HuH-7.5 (cell line): ENCODE measurements at regions not wholly inside any gene's neighbourhood (a gene's known extent, or its start where the extent isn't known, plus 50 kb on each side); places are given as distances from the start of the nearest gene placed in this dataset.

Experiments
- DNase-seq: peaks from one replicate; pipeline ENCODE4 v3.0.0; 2011; ENCODE audit warnings: low spot score

DNA sequence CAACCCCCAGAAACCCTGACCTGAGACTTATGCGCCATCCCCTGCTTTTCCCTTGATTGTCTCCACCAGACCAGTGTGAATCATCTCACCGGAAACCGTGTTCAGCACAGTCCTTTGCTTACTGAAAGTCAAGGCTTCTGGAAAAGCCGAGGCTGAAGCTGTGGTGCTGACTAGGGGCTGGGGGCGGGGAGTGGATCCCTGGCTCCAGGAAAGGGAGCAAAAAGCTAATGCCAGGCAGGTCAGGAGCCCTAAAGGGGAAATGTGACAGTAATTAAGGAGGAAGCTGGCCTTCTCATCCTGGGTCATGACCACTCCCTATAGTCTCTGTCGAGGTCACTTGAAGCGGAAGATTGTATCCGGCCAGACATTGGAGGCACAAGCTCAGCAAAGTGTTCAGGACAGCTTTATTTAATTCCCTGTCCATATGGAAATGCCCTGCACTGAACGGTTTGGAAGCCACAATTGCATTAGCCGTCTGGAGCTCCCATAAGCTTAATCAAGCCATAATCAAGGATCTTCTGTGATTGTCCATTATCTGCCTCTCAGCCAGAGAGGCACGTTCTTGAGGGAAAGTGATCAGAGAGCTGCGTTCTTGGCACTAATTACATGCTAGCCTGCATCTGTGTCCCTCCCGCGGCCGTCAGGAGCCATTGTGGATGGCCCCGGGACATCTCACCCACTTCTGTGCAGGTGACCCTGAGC is 403.6 kb downstream of the RRAGC start:
- DNase-seq: no peak

DNA sequence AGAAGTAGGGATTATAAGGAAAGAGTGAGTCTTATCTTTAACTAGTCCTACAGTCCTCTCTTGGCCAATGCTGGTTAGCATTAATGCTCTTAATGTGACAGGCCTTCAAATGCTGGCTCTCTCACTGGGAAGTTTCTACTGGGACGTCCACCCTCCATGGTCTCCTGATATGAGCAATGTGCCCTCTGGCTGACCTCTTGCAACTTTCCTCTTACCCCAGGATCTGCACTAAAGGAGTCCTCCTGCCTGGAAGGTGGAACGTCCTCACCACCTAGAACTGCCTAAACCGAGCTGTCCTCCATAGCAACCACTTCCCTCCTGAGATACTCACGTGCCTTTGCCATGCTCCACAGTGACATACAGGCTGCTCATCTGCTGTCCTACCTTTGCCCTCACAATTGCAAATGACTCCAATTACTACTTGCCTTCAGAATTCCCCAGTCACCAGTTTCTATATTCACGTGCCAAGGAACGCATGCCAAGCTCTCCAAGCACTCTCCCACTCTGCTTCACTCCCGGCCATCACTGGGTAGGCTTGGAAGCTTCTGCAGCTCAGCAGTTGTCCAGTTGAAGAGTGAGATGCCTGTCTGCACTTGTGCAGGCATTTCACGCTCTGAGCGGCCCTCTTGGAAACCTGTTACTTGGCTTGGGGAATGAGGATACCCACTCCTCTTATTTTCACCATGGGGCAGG is 404.7 kb downstream of the RRAGC start:
- no peak for DNase-seq

DNA sequence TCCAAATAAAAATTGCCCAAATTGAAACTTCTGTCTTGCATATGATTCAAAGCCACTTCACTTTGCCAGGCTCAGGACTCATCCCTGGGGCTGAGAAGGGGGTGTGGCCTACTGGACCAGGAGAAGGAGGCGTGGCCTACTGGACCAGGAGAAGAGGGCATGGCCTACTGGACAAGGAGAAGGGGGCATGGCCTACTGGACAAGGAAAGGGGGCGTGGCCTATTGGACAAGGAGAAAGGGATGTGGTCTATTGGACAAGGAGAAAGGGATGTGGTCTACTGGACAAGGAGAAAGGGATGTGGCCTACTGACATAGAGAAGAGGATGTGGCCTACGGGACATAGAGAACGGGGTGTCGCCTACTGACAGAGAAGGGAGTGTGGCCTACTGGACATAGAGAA is 405.3 kb downstream of the RRAGC start:
- no peak for DNase-seq

DNA sequence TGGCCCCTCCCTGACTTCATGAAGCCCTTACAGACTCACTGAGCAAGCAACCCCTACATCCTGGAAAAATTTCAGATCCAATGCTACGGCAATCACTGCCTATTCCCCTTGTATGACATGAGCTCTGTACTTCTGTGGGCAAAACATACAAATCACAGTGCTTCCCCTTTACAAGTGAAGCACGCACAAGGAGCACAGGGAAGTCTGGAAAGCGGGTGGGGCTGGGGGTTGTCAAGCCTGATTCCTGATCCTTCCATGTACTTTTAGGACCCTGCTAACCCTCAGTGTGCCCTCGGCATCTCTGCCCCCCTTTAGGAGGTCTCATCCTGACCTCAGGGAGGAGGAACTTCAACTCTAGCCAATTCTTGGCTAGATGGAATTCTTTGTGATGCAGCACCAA is 405.7 kb upstream of the POU3F1 start:
- DNase-seq: no peak

DNA sequence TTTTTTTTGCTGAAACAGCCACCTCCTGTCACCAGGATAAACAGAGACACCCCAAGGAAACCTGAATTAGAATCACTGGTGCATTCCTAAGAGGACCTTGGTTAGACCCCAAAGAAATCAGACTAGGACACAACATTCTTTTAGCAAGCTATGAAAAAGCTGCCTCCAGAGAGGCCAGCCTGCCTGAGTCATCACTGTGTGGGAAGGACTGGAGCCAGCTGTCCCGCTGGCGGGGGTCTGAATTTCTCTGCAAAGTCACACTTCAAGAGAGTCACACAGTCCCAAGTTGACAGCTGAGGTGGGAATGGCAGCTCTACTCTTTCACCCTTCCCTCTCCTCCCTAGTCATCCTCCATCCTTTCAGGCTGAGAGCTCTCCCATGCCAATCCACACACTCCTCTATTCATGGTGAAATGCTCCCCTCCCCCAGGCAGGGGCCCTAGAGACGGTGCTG is 405.0 kb upstream of the POU3F1 start:
- no peak for DNase-seq

DNA sequence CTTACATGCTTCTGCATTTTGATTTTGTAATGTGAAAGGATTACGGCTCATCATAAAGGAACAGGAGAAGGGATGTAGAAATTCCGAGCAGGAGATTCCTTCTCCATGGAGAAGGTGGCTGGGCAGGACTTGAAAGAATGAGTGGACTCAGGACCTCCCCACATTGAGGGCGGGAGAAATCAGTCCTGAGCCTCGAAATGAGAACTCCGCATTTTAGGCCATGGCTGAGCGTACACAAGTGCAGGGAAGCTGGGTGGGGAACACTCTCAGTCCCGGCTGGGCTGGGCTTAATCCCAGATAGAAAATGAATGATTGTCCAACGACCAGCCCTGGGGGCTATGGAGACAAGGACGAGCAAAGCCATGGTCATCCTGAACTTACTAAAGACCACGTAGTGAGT is 402.3 kb upstream of the POU3F1 start:
- no peak for DNase-seq

DNA sequence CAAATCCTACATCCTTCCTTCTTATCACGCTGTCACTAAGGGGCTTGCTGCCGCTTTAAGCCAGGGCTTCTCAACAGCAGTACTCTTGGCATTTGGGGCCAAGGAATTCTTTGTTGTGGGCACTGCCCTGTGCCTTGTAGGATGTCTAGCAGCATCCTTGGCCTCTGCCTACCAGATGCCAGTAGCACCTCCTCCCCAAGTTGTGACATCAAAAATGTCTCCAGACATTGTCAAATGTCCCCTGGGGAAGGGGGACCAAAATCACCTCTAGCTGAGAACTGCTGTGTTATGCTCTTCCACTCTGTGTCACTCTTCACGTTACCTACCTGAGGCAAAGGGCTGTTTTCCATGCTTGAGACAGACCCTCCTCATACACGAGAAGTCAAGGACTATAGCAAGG is 400.3 kb upstream of the POU3F1 start:
- no peak for DNase-seq

DNA sequence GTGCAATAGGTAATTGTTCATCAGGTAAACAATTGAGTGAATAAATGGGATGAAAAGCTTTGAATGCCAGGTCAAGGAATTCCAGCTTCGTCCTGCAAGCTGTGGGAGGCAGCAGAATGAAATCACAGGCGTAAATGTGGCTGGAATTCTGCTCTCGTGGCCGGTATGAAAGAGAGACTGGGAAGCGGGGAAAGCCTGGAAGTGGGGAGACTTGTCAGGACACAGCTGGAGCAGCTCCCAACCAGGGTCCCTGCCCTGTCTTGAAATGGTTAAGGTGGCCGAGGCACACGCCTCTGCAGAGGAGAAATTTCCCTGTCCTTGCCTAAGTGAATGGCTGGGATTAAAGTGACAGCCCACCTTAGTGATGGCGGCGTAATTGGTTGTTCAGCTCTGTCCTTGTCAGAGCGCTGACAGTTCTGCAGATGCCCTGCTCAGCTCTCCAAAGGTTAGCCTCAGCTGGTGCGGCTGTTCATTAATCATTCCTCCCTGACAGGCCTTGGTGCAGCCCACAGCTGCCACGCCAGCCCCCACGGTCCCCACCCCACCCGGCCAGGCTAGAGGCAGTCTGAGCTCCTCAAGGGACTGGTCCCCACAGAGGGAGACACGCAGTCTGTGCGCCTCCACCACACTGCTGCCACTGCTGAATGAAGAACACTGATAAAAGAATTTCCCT is 398.3 kb upstream of the POU3F1 start:
- no peak for DNase-seq

DNA sequence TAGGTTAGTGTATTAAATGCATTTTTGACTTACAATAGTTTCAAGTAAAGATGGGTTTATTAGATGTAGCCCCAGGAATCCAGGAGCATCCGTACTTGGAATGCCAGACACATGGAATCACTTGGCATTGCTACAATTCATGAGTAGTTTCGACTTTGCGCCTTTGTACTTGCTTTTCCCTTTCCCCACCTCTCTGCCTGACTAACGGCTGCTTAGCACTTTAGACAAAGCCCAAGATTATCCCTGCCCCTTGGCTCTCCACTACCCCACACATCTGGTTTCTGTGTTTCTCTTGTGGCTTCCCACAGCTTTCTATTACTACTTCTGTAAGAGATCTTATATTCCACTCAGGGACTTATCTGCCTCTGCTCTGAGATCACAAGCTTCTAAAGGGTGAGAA is 397.7 kb upstream of the POU3F1 start:
- DNase-seq: no peak

DNA sequence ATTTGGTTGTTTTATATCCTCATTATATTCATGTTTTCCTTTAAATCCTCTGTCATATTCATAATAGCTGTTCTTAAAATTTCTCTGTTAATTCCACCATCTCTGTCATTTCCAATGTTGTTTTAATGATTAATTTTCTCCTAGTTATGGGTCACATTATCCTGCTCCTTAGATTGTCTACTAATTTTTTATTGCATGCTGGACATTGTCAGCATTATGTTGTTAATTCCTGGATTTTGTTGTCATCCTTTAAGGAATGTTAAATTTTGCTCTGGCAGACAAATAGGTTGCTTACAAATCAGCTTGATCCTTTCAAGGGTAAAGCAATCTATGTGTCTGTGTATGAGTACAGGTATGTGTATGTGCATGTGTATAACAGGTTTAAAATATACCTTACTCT is 393.8 kb upstream of the POU3F1 start:
- no peak for DNase-seq

DNA sequence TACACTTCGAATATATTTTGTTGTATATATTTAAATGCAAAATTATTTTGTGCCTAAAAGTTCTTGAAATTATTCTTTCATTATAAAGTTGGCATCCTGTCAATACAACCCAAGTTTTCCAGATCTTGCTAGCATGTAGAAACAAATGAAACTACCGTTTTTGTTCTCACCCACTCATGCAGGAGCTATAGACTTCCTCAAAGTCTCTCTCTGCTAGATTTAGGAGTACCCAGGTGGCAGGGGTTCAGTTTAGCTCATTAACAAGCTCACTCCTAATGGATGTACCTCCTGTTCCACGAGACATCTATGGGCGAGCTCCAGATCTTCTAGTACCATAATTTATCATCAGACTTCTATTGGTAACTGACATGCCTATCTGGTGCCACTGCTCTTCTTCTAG is 390.2 kb upstream of the POU3F1 start:
- DNase-seq: no peak

DNA sequence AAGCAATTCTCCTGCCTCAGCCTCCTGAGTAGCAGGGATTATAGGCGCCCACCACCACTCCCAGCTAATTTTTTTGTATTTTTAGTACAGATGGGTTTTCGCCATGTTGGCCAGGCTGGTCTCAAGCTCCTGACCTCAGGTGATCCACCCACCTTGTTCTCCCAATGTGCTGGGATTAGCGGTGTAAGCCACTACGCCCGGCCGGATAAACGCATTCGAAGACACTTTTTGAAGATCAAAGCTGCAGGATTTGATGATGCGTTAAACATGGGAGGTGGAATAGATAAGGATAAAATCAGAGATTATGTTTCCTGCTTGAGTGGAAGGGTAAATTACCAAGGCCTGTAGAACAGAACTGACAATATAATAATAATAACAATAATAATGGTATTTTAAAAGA is 389.4 kb upstream of the POU3F1 start:
- no peak for DNase-seq

DNA sequence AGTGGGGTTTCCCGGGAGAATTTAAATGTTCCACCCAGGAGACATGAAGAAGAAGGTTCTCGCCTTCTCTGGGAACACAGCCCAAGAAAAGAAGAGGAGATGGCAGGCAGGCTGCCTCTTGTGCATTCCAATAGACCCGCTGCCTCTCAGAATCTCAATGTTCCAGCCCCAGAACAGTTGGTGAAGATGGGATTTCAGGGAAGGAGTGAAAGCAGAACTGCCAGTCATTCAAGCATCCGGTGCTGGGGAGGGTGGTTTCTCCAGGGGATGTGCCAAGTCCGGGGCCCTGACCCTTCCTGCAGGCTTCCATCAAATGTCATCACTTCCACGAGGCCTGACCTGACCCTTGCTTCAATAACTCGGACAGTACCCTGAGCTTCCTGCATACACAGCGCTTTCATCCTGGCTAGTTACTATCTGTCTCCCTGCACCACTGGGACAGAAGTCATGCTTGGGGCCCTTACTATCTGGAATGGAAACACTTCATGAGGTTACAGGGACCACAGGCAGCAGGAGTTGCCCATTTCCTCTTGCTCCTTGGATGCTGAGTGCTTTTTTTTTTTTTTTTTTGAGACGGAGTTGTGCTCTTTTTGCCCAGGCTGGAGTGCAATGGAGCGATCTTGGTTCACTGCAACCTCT is 386.6 kb upstream of the POU3F1 start:
- DNase-seq: no peak

DNA sequence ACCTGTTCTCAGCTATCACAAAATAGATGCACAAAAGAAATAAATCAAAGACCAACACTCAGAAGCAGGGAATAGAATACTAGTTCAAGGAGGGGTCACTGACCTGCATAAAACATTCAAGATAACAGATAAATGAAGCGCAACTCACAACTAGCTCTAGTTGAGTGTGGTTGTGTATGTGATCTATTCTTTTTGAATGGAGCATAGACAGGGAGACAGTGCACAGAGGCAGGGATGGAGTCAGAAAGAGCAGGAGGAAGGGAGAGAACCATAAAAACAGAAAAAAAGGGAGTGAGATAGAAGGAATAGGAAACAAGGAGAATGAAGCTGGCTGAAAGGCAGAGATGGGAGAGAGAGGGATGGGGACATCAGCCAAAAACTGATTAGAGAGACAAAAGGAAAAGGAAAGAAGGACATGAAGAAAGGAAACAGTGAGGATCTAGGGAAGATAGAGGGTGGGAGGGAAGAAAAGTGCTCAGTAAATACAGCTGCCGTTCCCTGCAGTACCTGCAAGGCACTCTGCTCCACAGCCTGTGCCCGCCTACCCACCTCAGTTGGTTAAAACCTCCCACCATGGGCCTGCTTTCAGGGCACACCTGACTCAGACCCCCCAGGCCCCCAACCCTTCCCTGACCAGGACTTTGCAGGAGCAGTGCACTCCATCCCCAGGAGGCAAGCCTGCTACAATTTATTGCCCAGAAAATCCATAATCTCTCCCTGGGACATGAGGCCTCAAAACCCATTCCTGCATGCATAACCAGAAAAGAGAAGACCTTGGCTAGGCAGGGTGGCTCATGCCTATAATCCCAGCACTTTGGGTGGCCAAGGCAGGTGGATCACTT is 385.2 kb upstream of the POU3F1 start:
- DNase-seq: no peak

DNA sequence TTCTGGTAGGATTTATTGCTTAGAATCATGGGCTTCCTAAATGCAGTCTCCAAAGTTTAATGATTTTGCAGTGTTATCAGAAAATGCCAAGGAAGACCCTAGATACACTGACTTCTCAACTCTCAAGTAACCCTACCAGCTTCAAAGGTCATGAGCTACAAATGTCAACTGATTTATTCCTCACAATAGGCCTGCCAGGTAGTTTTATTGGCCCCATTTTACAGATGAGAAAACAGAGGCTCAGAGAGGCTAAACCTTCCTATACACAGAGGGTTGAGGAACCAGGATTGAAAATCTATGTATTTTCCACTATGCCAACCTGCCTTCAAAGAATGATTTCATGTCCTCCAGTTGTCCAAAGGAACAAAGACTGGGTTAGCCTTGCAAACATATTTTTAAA is 384.4 kb upstream of the POU3F1 start:
- DNase-seq: no peak

DNA sequence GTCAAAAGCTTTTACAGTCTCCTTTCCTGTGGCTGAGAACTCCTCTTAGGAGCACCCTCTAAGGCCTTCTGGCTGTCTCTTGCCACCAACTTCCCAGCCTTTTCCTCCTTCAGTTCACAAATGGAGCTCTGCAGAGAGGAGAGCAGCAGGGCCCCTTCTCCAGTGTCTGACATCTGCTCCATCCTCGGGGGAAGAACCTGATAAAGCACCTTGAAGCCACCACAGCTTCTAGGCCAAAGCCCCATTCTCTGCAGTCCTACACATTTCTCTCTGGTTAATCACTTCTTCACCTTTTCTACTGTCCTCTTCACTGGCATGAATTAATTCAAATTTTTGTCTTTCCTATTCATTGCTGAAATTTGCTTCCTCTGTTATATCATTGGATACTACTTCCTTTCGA is 378.1 kb upstream of the POU3F1 start:
- no peak for DNase-seq

DNA sequence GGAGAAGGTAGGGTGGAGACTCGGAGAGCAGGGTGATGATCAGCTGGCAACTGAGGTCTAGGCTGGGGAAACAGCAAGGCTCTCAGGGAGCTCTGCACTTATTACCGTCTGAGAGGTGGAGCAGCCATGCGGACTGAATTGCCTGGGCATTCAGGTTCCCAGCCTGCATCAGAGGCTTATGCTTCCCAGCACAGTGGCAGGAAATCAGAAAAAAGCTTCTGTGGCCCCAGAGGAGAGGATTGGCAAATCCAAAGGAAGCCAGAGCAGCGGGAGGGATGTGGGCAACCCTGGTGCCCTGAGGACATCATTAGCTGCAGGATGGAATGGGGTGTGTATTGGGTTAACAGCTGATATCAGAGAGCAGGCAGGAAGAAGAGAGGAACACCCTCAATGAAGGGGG is 374.1 kb upstream of the POU3F1 start:
- DNase-seq: no peak

DNA sequence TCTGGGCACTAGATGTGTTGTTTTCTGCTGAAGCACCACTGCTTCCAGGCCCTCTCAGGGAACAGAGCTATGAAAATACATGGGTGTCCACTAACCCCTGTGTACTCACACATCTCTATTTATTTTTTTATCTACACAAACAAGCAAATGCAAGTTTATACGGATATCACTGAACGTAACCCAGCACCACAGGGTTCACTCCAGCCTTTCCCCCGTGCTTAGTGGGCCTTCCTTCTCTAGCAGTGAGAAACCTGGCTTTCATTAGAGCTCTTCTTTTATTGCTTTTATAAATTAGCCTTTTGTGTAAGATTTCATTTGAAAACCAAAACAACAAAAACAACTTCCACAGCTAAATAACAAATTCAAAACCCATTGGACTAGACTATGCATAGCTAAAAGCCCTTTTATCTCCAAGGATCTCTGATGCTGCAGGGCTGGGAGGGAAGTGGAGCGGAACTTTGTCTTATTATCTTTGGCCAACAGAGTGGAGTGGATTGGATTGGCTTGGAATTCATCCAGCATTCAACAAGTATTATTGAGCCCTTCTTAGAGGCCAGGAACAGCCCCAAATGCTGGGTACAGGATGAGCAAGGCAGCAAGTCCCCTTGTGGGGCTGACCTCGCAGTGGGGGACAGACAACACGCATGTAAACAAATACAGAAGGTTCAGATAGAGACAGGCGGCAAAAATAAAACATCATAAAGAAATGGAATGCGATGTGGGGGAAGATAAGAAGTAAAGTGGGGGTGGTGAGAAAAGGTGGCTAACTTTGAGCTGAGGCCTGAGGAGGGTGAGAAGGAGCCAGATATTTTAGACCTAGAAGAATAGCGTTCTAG is 371.8 kb upstream of the POU3F1 start:
- no peak for DNase-seq

DNA sequence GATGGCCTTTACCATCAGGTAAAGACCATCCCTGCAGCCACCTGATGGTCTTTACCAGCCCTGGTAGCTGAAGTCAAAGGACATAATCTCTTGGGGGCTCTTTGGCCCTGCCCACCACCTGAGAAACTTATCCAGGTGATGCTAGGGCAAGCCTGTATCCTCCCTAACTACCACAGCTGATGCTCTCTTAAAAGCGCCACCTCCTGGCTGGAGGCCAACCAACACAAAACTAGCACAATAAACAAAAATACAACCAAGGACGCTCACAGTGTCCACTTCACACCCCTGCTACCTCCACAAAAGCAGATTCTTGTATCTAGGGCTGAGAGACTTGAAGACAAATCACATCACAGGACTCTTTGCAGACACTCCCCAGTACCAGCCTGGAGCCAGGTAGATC is 357.1 kb upstream of the POU3F1 start:
- DNase-seq: no peak

DNA sequence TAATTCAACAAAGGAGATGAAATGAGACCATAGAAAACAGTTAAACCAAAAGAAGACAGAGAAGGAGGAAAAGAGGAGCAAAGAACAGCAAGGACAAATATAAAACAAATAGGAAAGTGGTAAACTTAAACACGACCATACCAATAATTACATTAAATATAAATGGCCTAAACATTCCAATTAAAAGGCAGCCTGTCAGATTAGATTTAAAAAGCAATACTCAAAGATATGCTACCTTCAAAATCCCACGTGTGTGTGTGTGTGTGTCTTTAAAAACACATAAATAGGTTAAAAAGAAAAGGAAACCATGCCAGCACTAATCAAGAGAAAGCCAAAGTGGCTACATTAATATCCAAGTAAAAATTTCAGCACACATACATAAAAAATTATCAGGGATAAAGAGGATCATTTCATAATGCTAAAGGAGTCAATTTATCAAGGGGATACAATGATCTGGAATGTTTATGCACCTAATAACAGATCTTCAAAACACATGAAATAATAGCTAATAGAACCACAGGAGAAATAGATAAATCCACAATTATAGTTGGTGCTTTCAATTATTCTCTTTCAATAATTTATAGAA is 355.7 kb upstream of the POU3F1 start:
- DNase-seq: no peak

DNA sequence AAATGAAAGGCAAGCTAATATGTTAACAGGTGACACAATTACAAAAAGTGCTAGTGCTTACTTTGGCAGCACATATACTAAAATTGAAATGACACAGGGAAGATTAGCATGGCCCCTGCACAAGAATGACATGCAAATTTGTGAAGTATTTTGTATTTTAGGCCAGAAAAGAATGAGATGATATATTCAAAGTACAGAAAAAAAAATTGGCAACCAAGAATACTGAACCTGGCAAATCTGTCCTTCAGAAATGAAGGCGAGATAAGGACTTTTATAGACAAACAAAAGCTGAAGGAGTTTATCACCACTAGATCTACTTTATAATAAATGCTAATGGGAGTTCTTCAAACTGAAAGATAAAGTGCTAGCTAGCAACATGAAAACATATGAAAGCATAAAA is 350.0 kb upstream of the POU3F1 start:
- DNase-seq: no peak
